ENCODE measurements at regions not wholly inside any gene's neighbourhood (a gene's known extent, or its start where the extent isn't known, plus 50 kb on each side); places are given as distances from the start of the nearest gene placed in this dataset.
"Not testable (repeated sequence)": the region's sequence is repeated elsewhere in the genome, so short reads cannot be mapped to it uniquely, and the experiment has no call there.

GRCh38 chr16:88139141-88139540, 187.9 kb downstream of the BANP start:
- not testable (repeated sequence) for TF ChIP-seq EZH2phosphoT487 (IDR thresholded peaks at IDR 0.05; ENCODE audit: insufficient read depth, low read depth); EZH2 (IDR thresholded peaks at IDR 0.05; ENCODE audit: insufficient read depth, poor library complexity, severe bottlenecking)

Data from GM23248 (cell line).